SK-N-MC (cell line): ENCODE measurements at regions not wholly inside any gene's neighbourhood (a gene's known extent, or its start where the extent isn't known, plus 50 kb on each side); places are given as distances from the start of the nearest gene placed in this dataset.

Experiments used
- EZH2 ChIP-seq: fragments of 200-600 bp; sonication (generic); IDR thresholded peaks from one replicate; pipeline ENCODE4 v1.6.1; 2017; ENCODE audit warnings: antibody characterized with exemption
- POLR2AphosphoS5 ChIP-seq: IDR thresholded peaks from 2 replicates; pipeline ENCODE4 v1.6.1; 2012; ENCODE audit warnings: mild to moderate bottlenecking, low read depth, low read length, borderline replicate concordance

DNA sequence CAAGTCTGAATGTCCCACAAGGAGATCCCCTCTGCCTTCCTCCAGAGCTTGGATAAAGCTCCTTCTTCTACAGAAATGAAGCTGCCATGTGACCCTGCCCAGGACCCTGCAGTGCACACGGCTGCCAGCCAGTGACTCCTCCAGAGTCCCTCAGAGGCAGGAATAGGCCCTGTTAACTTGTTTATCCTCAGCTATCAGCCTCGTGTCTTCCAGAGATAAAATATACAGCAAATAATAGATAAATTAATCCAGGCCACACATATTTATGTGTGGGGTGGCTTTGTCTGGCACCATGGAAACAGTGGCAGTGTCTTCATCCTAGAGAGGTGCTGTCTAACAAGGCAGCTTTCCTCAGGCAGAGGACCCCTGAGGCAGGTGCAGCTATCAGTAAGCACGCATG lies 66.7 kb downstream of the TMEM18 start:
- TF ChIP-seq POLR2AphosphoS5 (no peak), EZH2 (no peak)
